NT2/D1 (cell line): ENCODE measurements at regions not wholly inside any gene's neighbourhood (a gene's known extent, or its start where the extent isn't known, plus 50 kb on each side); places are given as distances from the start of the nearest gene placed in this dataset.

Source experiments
- SUZ12 ChIP-seq: IDR thresholded peaks from 2 replicates; pipeline ENCODE4 v1.6.1; 2011; ENCODE audit not compliant: insufficient read length, insufficient read depth; ENCODE audit errors: extremely low read depth
- YY1 ChIP-seq: IDR thresholded peaks from 2 replicates; pipeline ENCODE4 v1.6.1; 2011; ENCODE audit not compliant: insufficient read length, insufficient read depth
- ZNF274 ChIP-seq: IDR thresholded peaks from 2 replicates; pipeline ENCODE4 v1.6.1; 2011; ENCODE audit warnings: mild to moderate bottlenecking, low read depth, low read length

DNA sequence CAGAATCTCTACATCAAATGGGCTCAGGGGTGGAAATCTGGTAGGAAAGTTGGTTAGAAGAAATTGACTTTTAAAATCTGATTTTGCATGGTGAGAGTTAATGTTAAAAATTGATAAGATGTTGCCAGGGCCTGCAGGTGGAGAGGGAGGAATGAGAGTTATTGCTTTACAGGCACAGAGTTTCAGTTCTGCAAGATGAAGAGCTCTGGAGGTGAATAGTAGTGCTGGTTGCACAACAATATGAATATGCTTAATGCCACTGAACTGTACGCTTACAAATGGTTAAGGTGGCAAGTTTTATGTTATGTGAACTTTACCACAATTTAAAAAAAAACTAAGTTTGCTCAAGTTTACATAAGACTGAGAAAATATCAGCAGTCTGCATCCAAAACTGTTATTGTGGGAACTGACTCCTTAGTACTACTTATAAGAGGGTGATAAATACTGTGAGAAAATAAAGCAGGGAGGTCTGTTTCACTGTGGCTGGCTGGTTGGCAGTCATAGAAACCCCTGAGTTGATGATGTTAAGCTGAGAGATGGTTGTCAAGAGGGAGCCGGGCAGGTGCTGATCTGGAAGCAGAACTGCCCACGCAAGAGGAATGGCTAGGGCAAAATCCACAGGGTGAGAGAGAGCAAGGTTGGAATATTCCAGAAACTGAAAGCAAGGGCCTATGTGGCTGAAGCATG, 144.9 kb downstream of the EDEM1 start:
- no peak for TF ChIP-seq ZNF274
- no peak for TF ChIP-seq SUZ12
- TF ChIP-seq YY1: no peak
